ENCODE measurements at regions not wholly inside any gene's neighbourhood (a gene's known extent, or its start where the extent isn't known, plus 50 kb on each side); places are given as distances from the start of the nearest gene placed in this dataset.

DNA sequence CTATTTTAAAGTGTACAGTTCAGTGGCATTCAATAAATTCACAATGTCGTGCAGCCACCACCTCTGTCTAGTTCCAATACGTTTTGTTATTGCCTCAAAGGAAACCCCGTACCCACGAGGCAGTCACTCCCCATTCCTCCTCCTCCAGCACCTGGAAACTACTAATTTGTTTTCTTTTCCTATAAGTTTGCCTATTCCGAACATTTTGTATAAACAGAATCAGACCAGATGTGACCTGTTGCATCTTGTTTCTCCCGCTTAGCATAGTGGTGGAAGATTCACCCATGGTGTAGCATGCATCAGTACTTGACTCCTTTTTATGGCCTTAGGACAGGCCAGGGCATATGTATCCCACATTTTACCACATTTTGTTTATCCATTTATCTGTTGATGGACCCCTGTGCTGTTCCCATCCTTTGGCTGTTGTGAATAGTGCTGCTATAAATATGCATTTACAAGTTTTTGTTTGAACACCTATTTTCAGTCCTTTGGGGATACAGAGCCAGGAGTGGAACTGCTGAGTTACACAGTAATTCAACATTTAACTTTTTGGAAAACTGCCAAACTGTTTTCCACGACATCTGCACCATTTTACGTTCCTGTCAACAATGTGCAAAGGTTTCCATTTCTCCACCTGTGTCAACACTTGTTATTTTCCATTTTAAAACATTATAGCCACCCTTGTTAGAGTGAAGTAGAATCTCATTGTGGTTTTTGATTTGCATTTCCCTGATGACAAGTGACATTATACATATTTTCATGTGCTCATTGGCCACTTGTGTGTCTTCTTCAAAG is 57.8 kb upstream of the STX18 start:
- DNase-seq (ENCODE audit: low read depth, low spot score) = no peak
- H3K4me3 ChIP-seq (ENCODE audit: low read depth, low read length) = no peak overlapping the region

DNA sequence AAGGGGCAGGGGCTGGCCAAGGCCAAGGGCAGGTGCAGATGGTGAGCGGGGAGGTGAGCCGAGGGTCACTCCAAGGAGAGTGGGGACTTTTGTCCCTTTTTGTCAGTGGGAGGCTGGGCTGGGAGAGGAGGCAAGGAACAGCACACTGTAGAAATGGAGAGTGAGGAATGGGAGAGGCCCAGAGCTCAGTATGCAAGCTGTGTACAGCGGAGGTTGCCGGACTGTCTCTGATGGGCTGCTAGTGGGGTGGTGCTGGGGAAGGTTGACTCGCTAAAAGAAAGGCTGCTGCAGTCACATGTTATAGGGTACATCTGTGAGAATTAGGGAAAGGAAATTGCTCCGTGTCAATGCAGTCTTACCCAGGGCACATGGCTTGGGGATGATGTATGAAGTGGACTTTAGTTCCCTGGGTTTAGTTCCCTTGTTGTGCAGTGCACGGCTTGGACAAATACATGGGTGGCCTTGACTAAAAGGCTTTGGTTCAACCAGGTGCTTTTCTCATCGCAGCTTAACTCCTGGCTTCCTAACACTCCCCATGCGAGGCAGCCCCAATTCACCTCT is 57.1 kb upstream of the STX18 start:
- in situ Hi-C loops (cut with HindIII; ENCODE audit: low sequenced_read_pairs) = no loop called here
- no peak for TF ChIP-seq CTCF (IDR thresholded peaks at IDR 0.05; ENCODE audit: low read depth, low read length)
- no peak overlapping the region for H3K4me3 ChIP-seq (ENCODE audit: low read depth, low read length)
- no peak for DNase-seq (ENCODE audit: low read depth, low spot score)

More for the DNA sequence above, 57.8 kb upstream of the STX18 start:
- in situ Hi-C loops (cut with HindIII; ENCODE audit: low sequenced_read_pairs) = no loop called here
- no peak for TF ChIP-seq CTCF (IDR thresholded peaks at IDR 0.05; ENCODE audit: low read depth, low read length)

- DNase-seq (ENCODE audit: low read depth, low spot score) = no peak
- H3K4me3 ChIP-seq (ENCODE audit: low read depth, low read length) = no peak overlapping the region
- no peak for TF ChIP-seq CTCF (IDR thresholded peaks at IDR 0.05; ENCODE audit: low read depth, low read length)
- in situ Hi-C loops (cut with HindIII; ENCODE audit: low sequenced_read_pairs) = no loop called here
Measured at GRCh38 chr4:4596720-4597119, 54.9 kb upstream of the STX18 start.

DNA sequence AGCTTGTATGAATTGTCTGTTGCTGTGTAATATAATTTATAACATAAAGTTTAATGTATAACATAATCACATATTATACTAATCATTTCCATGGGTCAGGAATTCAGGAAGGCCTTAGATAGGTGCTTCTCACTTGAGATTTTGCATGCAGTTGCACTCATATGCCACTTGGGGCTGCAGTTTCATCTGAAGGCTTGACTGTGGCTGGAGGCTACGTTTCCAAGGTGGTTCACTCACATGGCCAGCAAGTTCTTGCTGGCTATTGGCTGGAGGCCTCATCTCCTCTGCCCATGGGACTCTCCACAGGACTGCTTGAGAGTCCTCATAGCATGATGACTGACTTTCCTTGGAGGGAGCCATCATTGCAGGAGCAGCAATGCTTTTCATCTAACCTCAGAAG is 53.4 kb upstream of the STX18 start:
- no peak overlapping the region for H3K4me3 ChIP-seq (ENCODE audit: low read depth, low read length)
- no peak for DNase-seq (ENCODE audit: low read depth, low spot score)
- in situ Hi-C loops (cut with HindIII; ENCODE audit: low sequenced_read_pairs) = no loop called here
- peak; percentile 19 for TF ChIP-seq CTCF (IDR thresholded peaks at IDR 0.05; ENCODE audit: low read depth, low read length)

DNA sequence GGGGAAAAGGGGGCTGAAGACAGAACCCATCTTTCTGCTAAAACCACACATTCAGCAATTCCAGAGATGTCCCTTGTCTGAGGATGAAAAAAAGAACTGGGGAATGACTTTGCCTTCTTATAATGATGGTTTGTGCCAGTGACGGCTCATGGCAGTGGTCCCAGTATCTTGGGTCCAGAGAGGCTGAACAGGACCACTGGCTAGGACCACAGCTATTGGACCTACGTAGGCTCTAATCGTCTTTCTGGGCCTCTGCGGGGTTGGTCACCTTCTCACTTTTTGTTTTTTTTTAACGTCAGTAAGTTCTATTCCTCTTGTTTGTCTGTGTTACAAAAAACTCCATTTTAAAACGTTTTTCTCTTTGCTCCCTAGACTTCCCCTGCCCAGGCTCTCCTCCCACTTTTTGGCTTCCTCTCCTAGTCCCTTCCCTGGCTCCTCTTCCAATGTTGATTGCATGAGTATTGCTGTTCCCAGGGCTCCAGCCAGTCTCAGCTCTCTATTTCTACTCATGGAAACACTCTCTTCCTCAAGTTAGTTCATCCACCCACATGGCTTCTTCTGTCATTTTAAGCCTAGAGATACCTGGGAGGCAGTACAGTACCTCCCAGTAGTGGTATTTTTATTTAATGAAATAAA is 52.6 kb upstream of the STX18 start:
- no peak for DNase-seq (ENCODE audit: low read depth, low spot score)
- in situ Hi-C loops (cut with HindIII; ENCODE audit: low sequenced_read_pairs) = no loop called here
- TF ChIP-seq CTCF (IDR thresholded peaks at IDR 0.05; ENCODE audit: low read depth, low read length) = no peak
- H3K4me3 ChIP-seq (ENCODE audit: low read depth, low read length) = no peak overlapping the region

- in situ Hi-C loops (cut with HindIII; ENCODE audit: low sequenced_read_pairs) = no loop called here
- DNase-seq (ENCODE audit: low read depth, low spot score) = no peak
- H3K4me3 ChIP-seq (ENCODE audit: low read depth, low read length) = no peak overlapping the region
- TF ChIP-seq CTCF (IDR thresholded peaks at IDR 0.05; ENCODE audit: low read depth, low read length) = no peak
Measured at GRCh38 chr4:4593596-4594284, 51.9 kb upstream of the STX18 start.

All from astrocyte of the spinal cord (primary cell).